CD4-positive, alpha-beta T cell treated with Interleukin-6 at 100 ng/mL for 8 hours (primary cell): ENCODE measurements at regions not wholly inside any gene's neighbourhood (a gene's known extent, or its start where the extent isn't known, plus 50 kb on each side); places are given as distances from the start of the nearest gene placed in this dataset.

ENCODE experiments used
- DNase-seq: peaks from one replicate; pipeline ENCODE4 v3.0.0-alpha.2; 2020; ENCODE audit warnings: mixed read lengths, low spot score

DNA sequence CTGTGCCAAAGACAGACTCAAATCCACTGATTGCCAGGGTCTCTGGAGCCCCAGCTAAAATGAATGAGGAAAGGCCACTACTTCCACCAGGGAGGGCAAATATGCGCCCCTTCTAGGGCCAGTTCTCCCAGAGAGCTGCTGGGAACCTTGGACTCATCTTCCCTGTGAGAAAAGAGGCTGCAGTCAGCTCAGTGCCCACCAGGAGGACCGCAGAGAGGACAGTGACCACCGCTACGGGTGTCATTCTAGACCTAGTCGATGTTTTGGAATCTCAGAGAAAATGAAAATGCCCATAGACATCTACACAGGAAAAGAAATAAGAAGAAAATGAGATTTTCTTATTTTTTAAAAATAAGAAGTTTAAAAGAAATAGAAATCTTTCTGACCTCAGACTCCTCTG, 235.1 kb downstream of the UQCRFS1 start:
- DNase-seq: no peak

DNA sequence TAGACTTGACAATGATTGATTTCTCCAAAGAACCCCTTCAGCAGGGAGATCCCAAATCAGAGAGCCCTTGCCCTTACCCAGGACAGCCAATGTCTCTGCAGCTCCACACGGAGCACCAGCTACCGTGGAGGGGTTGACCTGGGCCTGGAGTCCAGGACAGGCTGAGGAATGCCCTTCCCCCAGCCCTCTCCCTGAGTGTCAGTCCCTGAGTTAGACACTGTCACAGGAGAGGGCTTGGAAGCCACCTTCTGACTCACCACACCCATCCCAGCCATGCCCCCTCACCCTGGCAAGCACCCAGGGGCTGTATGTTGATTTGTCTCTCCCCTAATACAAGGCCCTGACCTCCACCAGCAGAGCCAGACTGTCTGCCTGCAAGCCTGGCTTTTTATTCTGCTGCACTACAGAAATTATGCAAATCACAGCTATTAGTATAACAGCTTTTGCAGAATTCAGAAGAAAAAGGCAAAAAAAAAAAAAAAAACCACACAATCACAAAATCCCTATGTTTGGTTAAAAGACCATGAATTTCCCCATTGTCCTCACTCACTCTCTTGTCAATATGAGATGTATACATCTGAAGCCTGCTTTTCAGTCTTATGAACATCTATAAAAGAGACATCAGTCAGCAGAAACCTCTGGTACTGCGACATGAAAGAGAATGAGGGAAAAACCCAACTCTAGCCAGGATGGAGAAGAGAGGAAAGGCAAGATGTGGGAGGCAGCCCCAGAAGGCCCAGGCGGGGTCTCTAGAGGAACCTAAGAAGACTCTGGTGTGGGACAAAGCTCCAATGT, 240.7 kb downstream of the UQCRFS1 start:
- no peak for DNase-seq

DNA sequence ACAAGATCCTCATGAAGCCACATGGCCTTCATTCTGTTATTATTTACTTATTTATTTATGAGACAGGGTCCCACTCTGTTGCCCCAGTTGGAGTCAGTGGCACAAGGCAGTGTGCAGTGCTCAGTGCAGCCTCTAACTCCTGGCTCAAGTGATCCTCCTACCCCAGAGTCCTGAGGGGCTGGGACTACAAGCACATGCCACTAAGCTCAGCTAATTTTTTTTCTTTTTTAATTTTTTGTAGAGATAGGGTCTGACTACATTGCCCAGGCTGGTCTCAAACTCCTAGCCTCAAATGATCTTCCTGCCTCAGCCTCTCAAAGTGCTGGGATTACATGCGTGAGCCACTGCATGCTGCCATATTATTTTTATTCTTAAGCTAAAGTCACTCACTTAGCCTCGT, 241.4 kb downstream of the UQCRFS1 start:
- DNase-seq: no peak

DNA sequence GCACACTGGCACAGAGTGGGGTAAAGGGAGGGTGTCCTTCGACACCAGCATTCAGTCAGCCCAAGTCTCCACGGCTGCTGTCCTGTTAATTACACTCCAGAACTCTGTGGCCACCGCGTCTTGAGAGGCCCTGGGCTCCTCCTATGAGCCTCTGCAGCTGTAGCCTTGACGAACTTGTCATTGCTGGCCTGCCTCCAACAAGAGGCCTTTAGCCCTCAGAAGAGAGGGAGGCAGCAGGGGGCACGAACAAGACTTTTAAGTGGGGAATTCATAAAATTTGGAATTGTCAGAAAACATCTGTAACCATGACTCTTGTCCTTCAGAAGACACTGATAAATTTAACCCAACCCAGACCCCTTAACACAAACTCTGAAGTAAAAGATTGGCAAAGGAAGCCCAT, 241.9 kb downstream of the UQCRFS1 start:
- DNase-seq: no peak

DNA sequence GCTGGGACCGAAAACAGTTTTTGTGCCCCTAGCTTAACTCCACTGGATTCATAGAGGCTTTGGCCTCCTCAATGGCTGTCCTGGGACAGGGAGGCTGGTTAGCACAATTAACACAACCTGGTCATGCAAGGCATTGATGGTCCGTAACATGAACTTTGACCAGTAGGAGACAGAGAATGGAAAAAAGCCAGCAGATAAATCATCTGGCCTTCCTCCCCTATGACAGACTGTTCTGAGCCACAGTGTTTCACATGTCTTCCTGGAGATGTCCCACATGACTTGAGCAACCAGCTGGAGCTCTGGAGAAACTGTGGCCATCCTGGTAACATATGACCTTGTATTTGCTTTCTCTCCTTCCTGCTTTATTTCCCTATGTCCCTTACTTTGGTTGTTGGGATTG, 244.2 kb downstream of the UQCRFS1 start:
- no peak for DNase-seq

DNA sequence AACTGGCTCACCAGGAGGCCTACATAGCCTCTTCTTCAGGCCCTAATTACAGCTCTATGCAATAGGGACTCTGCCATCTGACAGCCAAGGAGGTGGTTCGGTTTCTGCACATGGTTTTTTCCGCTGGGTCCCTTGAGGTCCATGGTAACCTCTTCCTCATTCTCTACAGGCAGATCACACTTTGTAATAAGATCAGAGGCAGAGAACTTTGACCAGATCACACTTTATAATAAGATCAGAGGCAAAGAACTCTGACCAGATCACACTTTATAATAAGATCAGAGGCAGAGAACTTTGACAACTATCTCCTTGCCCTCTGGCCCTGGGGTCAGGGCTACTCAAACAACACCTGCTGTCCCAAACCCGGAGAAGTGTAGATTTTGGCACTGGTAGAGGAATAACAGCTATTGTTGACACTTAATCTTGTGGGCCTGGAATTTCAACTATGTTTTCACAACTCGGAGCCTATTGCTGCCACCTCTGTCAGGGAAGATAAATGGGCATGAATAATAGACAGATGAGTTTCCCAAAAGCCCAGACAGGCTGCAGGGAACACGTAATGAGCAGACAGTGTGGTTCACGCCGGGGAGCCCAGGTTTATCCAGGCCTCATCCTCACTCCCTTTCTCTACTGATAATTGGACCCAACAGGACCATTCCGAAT, 246.1 kb downstream of the UQCRFS1 start:
- DNase-seq: no peak

DNA sequence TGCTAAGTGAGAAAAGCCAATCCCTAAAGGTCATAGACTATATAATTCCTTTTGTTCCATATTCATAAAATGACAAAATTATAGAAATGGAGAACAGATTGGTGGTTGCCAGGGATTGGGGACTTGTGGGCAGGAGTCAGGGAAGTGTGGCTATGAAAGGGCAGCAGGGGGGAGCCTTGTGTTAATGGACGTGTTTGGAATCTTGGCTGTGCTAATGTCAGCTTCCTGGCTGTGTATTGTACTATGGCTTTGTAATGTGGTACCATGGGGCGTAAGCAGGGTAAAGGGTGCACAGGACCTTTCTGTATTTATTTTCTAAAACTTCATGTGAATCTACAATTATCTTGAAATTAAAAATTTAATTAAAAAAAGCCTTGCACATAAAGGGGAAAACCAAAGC, 248.5 kb downstream of the UQCRFS1 start:
- DNase-seq: no peak

DNA sequence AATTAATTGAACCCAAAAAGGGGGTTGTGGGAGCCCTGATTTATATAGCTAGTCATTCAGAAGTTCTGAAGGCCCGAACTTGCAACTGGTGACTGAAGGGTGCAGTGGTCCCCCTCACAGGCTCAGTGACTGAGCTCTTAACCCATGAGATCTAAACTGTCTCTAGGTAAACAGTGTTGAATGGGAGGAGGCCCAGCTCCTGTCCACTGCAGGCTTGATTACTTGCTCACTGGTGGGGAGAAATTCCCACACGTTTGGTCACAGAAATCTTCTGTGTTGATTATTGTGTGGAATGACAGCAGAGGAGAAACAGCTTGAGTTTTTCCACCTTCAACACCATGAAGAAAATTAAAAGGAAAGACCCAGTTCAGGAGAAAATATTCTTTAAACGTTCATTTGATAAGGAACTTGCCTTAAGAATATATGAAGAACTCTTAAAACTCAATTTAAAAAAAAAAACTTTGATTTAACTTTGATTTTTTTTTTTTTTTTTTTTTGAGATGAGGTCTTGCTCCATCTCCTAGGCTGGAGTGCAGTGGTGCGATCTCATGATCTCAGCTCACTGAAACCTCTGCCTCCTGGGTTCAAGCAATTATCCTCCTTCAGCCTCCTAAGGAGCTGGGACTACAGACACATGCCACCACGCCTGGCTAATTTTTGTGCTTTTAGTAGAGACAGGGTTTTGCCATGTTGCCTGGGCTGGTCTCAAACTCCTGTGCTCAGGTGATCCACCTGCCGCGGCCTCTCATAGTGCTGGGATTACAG, 249.3 kb downstream of the UQCRFS1 start:
- DNase-seq: no peak

DNA sequence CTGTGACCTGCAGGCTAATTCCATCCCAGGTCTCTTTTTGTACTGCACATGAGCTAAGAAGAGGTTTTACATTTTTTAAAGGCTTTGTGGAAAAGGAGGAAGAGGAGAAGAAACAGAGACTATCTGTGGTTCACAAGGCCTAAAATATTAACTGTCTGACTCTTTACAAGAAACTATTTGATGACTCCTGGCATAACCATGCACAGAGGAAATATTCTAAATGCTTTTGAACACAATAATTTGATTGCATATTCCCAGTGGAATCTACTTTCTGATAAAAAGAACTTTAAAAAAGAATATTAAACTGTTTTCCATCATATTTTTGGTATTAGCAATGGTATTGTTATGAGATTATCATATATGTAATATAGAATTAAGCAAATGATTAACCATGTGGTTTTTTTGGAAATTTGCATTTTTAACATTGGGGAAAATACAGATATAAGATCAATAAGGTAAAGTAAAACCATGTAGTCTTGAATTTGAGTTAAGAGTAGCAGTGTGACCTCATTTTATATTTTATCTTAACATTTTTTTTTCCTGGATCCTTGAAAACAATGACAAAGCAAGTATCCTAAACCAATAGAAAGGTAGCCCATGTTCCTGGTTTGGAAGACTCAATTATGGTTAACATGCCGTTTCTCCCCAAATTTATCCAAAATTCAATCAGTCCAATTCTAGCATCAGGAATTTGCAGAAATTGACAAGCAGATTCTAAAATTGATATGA, 251.0 kb downstream of the UQCRFS1 start:
- no peak for DNase-seq

DNA sequence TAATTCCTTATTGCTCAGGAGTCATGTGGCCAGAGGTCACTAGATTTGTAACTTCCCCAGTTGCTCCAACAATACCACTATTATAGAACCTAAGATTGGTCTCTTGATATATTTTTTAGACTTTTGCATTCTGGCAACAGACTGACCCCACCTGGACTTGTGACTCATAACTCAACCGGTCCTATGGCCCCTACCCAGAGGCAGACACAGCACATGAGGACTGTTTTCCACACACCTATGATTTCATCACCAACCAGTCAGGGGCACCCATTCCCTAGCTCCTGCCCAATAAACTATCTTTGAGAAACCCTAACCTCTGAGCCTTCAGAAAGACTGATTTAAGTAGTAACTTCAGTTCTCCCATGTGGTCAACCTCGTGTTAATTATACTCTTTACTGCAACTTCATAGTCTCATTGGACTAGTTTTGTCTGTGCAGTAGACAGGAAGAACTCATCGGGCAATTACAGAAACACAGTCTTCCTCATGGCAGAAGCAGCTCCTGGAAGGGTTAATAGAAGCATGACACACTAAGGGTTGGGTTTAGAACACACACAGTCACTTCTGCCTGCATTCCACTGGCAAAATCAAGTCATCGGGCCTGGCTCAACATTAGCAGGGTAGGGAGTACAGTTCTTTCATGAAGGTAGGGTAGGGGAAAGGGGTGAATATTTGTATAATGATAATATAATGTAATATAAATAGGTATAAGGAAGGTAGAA, 251.8 kb downstream of the UQCRFS1 start:
- DNase-seq: no peak

DNA sequence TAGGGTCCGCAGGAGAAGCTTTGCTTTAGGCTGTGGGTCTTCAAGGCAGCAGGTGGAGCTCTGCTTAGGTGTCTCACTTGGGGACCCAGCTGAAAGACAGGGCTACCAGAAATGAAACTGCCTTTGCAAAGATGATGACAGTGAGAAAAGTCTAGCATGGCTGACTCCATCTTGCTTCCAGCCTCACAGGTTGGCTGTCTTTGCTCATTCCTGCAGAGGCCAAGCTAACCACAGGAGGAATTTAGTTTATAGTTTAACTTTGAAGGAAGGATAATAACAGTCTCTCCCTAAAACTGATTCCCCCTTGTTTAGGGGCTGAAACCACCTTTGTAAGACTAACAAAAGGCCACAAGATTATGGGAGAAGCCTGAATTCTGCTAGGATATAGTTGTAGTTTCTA, 252.4 kb downstream of the UQCRFS1 start:
- no peak for DNase-seq

DNA sequence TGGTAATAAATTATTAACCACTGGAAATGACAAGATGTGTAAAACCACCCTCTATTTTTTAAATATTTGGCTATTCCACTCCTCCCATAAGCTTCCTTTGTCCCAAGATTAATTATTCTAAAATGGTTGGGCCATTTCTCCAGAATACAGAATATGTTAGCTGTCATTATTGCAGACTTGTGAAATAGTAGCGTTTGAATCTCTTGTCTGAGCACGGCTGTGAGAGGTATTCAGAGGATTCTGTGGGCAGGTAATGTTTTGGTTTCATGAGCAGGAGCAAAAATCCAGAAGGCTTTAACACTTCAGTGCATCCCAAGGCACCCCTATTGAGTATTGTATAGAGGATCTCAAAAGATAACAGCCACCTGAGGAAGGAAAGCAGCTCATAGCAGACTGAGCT, 256.0 kb downstream of the UQCRFS1 start:
- DNase-seq: no peak

DNA sequence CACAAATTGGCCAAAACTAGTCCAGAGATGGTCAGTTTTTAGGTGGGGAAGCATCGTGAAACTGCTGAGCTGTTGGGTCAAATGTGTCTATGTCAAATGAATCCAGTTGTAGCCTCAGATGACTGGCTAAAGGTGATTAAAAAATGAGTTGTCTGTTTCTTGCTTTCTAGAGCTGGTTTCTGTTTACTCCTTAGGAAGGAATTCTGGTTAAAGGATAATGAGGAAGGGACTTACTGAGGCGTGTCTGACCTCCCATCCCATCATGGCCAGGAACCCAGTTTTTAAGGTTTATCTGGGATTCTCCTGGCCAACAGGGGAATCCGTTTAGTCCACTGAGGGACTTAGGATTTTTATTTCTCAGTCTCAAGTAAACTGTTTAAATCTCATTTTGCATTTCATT, 256.5 kb downstream of the UQCRFS1 start:
- DNase-seq: no peak

DNA sequence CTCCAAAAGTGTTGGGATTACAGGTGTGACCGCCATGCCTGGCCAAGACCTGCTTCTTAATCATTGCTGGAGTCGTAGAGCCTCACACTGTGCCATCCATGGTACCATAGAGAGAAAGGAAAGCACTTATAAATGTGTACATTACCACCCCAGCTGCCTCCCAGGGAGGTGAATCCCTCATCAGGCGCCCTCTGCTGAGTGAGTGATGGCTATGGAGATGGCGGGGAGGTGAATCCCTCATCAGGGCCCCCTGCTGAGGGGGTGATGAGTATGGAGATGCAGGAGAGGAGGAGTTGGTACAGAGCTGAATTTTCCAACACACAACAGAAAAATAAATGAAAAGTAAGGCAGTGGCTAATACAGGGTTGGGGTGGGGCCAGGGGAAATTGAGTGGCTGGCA, 263.4 kb downstream of the UQCRFS1 start:
- DNase-seq: no peak

DNA sequence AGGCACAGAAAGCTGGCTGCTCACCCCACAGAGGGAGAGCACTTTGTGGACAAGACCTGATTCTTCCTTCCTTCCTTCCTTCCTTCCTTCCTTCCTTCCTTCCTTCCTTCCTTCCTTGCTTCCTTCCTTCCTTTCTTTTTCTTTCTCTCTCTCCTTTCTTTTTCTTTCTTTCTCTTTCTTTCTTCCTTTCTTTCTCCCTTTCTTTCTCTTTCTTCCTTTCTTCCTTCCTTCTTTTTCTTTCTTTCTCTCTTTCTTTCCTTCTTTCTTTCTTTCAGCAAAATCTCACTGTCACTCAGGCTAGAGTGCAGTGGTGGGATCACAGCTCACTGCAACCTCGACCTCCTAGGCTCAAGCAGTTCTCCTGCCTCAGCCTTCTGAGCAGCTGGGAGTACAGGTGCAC, 263.9 kb downstream of the UQCRFS1 start:
- DNase-seq: no peak

DNA sequence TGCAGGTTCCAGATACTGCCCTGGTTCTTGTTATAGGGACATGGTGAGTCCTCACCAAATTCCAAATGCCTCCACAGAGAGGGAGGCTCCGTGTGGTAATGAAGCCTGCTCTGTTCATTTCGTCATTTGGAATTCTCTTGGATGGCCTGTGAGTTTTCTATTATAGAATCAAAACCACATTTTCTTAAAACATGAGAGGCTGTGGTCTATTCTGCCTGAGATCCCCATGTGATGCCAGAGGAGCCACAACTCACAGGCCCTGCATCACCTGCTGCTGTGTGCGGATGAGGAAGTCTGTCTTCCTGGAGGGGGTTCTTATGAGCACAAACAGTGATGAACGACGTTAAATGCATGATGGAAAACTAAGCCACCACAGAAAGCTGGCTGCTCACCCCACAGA, 264.4 kb downstream of the UQCRFS1 start:
- DNase-seq: no peak

DNA sequence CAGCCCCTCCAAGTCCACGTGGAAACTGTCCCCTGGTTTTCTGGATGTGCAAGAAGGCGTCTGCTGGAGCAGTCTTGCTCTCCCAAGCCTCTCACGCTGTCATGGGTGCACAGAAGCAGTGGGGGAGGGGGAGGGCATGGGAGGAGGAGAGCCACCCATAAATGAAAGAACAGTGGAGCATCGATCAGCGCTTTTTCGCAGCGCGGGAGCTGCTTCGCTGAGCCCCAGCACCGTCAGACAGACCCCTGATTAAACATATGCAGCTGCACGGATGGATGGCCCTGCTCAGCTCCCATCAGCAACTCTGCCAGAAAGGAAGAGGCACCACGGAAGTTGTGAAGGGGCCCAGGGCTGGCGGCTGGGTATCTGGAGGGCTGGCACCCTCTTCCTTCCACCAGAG, 264.9 kb downstream of the UQCRFS1 start:
- DNase-seq: no peak

DNA sequence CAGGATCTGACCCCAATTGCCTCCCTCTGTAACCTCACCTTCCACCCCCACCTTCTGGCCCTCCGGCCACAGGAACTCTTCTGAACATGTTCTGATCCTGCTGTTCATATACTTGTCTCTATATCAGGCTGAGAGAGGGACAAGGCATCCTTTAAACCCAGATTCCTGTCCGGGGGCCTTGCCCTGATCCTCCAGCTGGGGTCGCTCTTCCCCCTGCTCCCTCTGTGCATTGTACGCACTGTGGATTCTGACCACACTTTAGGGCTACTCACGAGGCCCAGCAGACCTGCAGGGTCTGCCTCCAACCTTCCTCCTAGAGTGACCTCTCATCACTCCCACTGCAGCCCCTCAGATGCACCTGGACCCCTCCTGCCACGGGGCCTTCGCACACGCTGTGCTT, 269.3 kb downstream of the UQCRFS1 start:
- no peak for DNase-seq

DNA sequence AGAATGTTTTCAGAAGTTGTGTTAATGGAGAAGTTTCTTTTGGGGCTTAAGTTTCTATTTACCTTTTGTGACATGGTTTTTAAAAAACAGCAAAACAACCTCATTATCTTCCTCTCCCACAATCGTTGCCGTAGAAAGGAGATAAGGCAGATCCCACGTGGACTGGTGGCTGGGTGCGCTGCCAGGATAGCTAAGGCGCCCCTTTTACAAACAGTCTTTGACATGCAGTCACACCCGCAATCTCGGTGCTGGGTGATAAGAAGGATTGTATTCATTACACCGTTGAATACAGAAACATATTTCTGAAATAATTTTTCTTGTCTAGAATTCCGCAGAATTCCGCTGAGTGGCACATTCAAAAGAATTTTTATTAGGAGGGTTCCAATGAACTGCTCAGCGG, 271.1 kb downstream of the UQCRFS1 start:
- no peak for DNase-seq

DNA sequence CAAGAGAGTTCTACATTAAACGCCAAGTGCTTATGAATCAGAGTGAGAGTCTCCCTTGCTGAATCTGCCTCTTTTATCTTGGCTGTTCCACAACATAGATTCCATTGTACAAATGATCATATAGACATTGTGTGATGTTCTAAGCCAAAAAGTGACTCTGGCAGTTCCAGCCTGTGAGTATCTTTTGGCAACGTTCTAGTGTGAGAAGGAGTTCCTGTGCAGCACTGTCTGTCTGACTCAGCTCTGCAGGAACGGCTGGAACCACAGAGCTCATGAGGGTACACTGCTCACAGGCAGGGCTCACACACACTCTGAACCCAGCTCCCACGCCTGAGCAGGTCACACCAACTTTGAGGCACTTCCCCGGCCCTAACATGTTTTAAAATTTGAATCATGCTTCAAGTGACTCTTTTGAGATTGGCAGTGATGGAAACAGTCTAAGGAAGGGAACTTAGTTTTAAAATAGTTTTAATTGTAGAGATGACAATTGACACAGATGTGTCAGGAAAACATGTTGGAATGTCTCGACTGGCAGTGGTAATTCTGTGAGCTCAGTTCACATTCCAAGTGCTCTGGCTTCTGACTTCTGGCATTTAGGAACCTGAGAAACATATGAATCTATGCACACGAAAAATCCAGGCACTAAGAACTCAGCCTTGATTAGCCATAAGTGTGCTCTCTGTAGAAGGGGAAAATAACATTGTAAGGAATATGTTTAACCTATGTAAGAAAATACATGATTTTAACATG, 272.0 kb downstream of the UQCRFS1 start:
- DNase-seq: no peak

DNA sequence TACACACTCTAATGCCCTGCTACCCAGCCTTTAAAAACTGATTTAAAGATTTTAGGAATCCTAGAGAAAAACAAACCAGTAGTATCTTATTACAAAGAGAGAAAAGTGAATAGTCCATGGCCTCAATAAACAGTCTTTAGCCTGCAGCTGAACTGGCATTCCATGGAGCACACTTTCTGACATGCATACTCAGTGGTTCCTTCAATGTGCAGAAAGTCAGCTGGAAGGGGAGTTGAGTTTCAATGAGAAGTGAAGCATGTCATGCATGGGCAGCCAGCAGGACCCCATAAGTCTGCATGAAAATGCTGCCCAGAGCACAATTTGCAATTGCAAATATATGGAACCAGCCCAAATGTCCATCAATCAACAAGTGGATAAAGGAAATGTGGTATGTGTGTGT, 273.7 kb downstream of the UQCRFS1 start:
- no peak for DNase-seq
